ENCODE measurements at regions not wholly inside any gene's neighbourhood (a gene's known extent, or its start where the extent isn't known, plus 50 kb on each side); places are given as distances from the start of the nearest gene placed in this dataset.
"Not testable (repeated sequence)": the region's sequence is repeated elsewhere in the genome, so short reads cannot be mapped to it uniquely, and the experiment has no call there.

DNA sequence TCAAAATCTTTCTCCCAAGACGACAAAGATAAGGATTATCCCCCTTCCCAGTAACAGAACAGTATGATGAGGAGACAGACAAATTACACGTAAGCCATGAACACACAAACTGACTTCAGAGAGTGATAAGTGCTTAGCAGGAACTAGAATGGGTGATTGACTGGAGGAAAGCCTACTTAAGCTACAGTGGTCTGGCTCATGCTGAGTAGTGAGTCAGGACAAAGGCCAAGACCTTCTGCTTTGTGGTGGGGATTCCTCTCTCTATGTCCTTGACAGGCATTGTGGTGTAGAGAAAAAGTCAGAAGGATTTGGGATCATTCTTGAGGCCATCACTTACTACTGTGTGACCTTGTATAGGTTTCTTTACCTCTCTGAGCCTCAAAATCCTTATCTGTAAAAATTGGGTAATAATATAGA lies 381.9 kb upstream of the CCL2 start:
- no peaks in the 10 kb centered on the region for H3K4me1 ChIP-seq (ENCODE audit: control insufficient read depth, insufficient read depth, low read length, unreplicated experiment)
- H3K36me3 ChIP-seq (ENCODE audit: insufficient read depth, low read length) = no peaks in the 10 kb centered on the region
- no peaks in the 10 kb centered on the region for H3K79me2 ChIP-seq (ENCODE audit: control insufficient read depth, insufficient read depth, low read length, unreplicated experiment)
- no peak overlapping the region for H3K27ac ChIP-seq (ENCODE audit: low read depth, low read length)
- H3K27me3 ChIP-seq (ENCODE audit: insufficient read depth, low read length) = no peaks in the 10 kb centered on the region
- H3K4me3 ChIP-seq (ENCODE audit: low read depth, low read length) = no peak overlapping the region
- H2AFZ ChIP-seq (ENCODE audit: low read length, unreplicated experiment) = no peak overlapping the region

DNA sequence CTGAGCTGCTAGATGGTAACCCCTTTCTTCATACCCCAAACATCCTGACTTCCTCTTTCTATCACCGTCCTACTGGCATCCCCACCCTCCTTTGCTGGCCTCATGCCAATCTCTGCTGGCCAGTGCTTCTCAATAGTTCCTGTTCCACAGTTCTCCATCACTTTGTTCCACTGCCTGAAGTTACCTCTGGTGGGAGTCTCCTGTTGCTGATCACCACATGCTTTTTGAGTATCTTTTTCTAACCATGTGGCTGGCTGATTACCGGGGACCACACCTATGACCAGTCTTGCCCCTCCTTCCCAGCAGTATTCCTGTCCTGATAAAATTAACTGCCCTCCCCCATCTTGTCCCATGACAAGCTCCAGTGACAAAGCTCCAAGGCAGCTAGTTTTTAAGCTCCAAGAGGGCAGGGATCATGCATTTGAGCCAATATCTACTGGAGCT lies 380.4 kb upstream of the CCL2 start:
- no peaks in the 10 kb centered on the region for H3K27me3 ChIP-seq (ENCODE audit: insufficient read depth, low read length)
- no peak overlapping the region for H3K4me3 ChIP-seq (ENCODE audit: low read depth, low read length)
- H2AFZ ChIP-seq (ENCODE audit: low read length, unreplicated experiment) = no peak overlapping the region
- no peaks in the 10 kb centered on the region for H3K36me3 ChIP-seq (ENCODE audit: insufficient read depth, low read length)
- no peaks in the 10 kb centered on the region for H3K4me1 ChIP-seq (ENCODE audit: control insufficient read depth, insufficient read depth, low read length, unreplicated experiment)
- no peak overlapping the region for H3K27ac ChIP-seq (ENCODE audit: low read depth, low read length)
- no peaks in the 10 kb centered on the region for H3K79me2 ChIP-seq (ENCODE audit: control insufficient read depth, insufficient read depth, low read length, unreplicated experiment)

DNA sequence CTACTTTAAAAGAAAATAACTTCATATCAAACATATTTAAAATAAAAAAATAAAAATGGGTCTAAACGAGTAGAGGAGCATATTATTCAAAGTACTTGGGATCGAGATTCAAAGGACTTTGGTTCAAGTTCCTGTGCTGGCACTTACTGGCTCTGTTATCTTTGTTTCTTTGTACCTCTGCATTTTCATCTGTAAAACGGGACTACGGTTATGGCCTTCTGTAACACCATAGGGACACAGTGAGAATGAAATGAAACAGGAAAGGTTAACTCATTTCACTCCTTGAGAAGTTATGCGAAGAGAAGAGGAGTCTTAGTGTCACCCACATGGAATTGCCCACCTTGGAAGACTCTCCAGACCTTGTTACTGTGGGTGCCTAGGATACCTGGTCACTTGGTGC lies 379.1 kb upstream of the CCL2 start:
- no peaks in the 10 kb centered on the region for H3K36me3 ChIP-seq (ENCODE audit: insufficient read depth, low read length)
- H3K79me2 ChIP-seq (ENCODE audit: control insufficient read depth, insufficient read depth, low read length, unreplicated experiment) = no peaks in the 10 kb centered on the region
- H3K4me3 ChIP-seq (ENCODE audit: low read depth, low read length) = no peak overlapping the region
- no peaks in the 10 kb centered on the region for H3K4me1 ChIP-seq (ENCODE audit: control insufficient read depth, insufficient read depth, low read length, unreplicated experiment)
- H3K27ac ChIP-seq (ENCODE audit: low read depth, low read length) = no peak overlapping the region
- H3K27me3 ChIP-seq (ENCODE audit: insufficient read depth, low read length) = no peaks in the 10 kb centered on the region
- H2AFZ ChIP-seq (ENCODE audit: low read length, unreplicated experiment) = no peak overlapping the region

DNA sequence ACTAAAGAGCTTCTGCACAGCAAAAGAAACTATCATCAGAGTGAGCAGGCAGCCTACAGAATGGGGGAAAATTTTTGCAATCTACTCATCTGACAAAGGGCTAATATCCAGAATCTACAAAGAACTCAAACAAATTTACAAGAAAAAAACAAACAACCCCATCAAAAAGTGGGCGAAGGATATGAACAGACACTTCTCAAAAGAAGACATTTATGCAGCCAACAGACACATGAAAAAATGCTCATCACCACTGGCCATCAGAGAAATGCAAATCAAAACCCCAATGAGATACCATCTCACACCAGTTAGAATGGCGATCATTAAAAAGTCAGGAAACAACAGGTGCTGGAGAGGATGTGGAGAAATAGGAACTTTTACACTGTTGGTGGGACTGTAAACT lies 372.8 kb upstream of the CCL2 start:
- H2AFZ ChIP-seq (ENCODE audit: low read length, unreplicated experiment); H3K4me1 ChIP-seq (ENCODE audit: control insufficient read depth, insufficient read depth, low read length, unreplicated experiment); H3K36me3 ChIP-seq (ENCODE audit: insufficient read depth, low read length); H3K27ac ChIP-seq (ENCODE audit: low read depth, low read length); H3K4me3 ChIP-seq (ENCODE audit: low read depth, low read length); H3K79me2 ChIP-seq (ENCODE audit: control insufficient read depth, insufficient read depth, low read length, unreplicated experiment); H3K27me3 ChIP-seq (ENCODE audit: insufficient read depth, low read length): not testable (repeated sequence)

DNA sequence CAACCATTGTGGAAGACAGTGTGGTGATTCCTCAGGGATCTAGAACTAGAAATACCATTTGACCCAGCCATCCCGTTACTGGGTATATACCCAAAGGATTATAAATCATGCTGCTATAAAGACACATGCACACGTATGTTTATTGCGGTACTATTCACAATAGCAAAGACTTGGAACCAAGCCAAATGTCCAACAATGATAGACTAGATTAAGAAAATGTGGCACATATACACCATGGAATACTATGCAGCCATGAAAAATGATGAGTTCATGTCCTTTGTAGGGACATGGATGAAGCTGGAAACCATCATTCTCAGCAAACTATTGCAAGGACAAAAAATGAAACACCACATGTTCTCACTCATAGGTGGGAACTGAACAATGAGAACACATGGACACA lies 372.4 kb upstream of the CCL2 start:
- not testable (repeated sequence) for H3K27ac ChIP-seq (ENCODE audit: low read depth, low read length); H2AFZ ChIP-seq (ENCODE audit: low read length, unreplicated experiment); H3K4me1 ChIP-seq (ENCODE audit: control insufficient read depth, insufficient read depth, low read length, unreplicated experiment); H3K27me3 ChIP-seq (ENCODE audit: insufficient read depth, low read length); H3K4me3 ChIP-seq (ENCODE audit: low read depth, low read length); H3K79me2 ChIP-seq (ENCODE audit: control insufficient read depth, insufficient read depth, low read length, unreplicated experiment); H3K36me3 ChIP-seq (ENCODE audit: insufficient read depth, low read length)

DNA sequence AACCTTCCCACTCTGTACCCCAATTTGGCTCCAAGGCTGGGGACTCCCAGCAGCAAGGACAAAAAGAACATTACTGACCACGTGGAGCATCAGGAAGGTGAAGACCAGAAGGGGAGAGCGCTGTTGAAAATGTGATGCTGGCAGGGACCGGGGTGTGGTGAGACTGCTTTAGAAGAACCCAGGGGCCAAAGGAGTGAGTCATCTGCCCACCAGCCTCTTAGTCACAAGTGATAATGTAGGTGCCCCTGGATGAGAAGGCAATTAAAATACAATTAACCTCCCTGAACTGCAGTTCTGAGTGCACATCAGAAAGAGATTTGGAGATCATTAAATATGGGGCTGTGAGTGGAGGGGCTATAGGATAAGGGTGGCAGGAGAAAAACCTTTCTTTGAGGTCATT lies 366.6 kb upstream of the CCL2 start:
- no peaks in the 10 kb centered on the region for H3K79me2 ChIP-seq (ENCODE audit: control insufficient read depth, insufficient read depth, low read length, unreplicated experiment)
- no peak overlapping the region for H3K27ac ChIP-seq (ENCODE audit: low read depth, low read length)
- no peak overlapping the region for H3K4me3 ChIP-seq (ENCODE audit: low read depth, low read length)
- no peaks in the 10 kb centered on the region for H3K27me3 ChIP-seq (ENCODE audit: insufficient read depth, low read length)
- H2AFZ ChIP-seq (ENCODE audit: low read length, unreplicated experiment) = no peak overlapping the region
- no peaks in the 10 kb centered on the region for H3K4me1 ChIP-seq (ENCODE audit: control insufficient read depth, insufficient read depth, low read length, unreplicated experiment)
- no peaks in the 10 kb centered on the region for H3K36me3 ChIP-seq (ENCODE audit: insufficient read depth, low read length)

DNA sequence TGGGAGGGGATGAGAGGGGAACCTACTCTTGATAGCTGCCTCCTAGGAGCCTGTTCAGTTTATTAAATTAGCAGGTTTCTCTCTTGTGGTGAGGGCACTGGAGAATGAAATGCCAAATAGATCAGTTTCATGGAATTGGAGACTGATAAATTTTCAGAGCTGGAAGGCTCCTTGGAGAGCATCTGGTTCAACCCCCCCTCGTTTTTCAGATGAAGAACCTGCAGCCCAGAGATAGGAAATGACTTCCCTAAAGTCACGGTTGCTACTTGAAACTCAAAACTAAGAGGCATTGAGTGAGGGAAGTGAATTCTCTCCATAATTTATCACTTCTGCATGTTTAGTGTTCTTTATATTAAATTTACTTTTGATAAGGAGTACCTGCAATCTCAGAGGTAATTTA lies 366.0 kb upstream of the CCL2 start:
- H3K36me3 ChIP-seq (ENCODE audit: insufficient read depth, low read length) = no peaks in the 10 kb centered on the region
- H3K4me1 ChIP-seq (ENCODE audit: control insufficient read depth, insufficient read depth, low read length, unreplicated experiment) = no peaks in the 10 kb centered on the region
- H2AFZ ChIP-seq (ENCODE audit: low read length, unreplicated experiment) = no peak overlapping the region
- H3K27ac ChIP-seq (ENCODE audit: low read depth, low read length) = no peak overlapping the region
- no peaks in the 10 kb centered on the region for H3K79me2 ChIP-seq (ENCODE audit: control insufficient read depth, insufficient read depth, low read length, unreplicated experiment)
- no peaks in the 10 kb centered on the region for H3K27me3 ChIP-seq (ENCODE audit: insufficient read depth, low read length)
- H3K4me3 ChIP-seq (ENCODE audit: low read depth, low read length) = no peak overlapping the region

DNA sequence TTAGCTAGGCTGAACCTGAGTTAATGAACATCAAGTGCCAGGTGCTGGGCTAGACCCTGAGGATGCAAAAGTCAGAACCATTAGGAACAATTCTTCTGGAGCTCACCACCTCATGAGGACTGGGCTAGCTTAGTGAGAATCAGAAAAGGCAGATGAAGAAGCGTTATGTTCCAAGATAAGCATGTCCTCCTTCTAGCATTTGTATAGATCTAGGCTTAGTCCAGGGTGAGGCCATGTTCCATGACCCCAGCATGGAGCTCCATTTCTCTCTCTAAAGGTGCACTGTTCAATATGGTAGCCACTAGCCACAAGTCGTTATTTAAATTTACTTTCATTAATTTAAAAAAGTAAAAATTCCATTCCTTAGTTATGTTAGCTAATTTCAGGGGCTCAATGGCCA lies 365.3 kb upstream of the CCL2 start:
- Histone ChIP-seq H3K27ac (ENCODE audit: low read depth, low read length) (no peak overlapping the region), H3K79me2 (ENCODE audit: control insufficient read depth, insufficient read depth, low read length, unreplicated experiment) (no peaks in the 10 kb centered on the region), H2AFZ (ENCODE audit: low read length, unreplicated experiment) (no peak overlapping the region), H3K36me3 (ENCODE audit: insufficient read depth, low read length) (no peaks in the 10 kb centered on the region), H3K4me3 (ENCODE audit: low read depth, low read length) (no peak overlapping the region), H3K27me3 (ENCODE audit: insufficient read depth, low read length) (no peaks in the 10 kb centered on the region), H3K4me1 (ENCODE audit: control insufficient read depth, insufficient read depth, low read length, unreplicated experiment) (no peaks in the 10 kb centered on the region)

DNA sequence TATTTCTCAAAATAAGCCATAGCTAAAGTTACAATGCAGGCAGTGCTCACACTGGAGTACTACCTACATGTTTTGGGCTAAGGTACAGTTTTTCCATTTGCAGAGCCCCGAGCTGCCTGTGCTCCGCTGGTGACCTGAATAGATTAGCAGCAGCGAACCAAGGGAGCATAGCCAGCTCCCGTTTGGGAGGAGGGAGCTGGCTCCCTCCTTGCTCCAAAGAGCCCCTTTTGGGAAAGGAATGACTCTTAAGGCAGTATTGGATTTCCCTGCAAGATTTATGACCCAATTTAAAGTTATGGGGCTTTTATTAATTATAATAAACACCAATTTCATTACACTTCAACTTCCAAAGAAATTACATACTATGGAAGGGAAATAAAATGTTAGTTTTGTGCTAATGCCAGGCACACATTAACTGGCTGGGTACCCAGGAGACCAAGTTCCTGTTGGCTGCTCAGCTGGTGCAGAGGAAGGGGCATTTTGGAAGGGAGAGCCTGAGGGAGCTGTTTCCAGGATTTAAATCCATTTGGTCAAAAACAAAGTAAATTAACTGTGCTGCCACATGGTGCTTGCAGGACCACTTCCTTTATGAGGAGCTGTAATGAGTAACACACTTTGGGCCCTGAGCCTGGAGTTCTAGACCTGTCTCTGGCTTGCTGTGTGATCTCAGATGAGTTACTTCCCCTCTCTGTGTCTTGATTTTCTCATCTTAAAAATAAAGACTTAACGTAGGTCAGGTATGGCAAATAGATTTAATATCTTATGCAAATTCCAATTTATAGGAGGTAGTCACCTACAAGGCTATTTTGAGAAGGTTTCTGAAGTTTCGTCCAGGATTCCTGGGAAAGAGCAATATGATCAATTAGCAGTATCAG lies 362.1 kb upstream of the CCL2 start:
- Histone ChIP-seq H3K36me3 (ENCODE audit: insufficient read depth, low read length) (no peaks in the 10 kb centered on the region), H3K4me3 (ENCODE audit: low read depth, low read length) (no peak overlapping the region), H2AFZ (ENCODE audit: low read length, unreplicated experiment) (no peak overlapping the region), H3K27me3 (ENCODE audit: insufficient read depth, low read length) (no peaks in the 10 kb centered on the region), H3K79me2 (ENCODE audit: control insufficient read depth, insufficient read depth, low read length, unreplicated experiment) (no peaks in the 10 kb centered on the region), H3K4me1 (ENCODE audit: control insufficient read depth, insufficient read depth, low read length, unreplicated experiment) (no peaks in the 10 kb centered on the region), H3K27ac (ENCODE audit: low read depth, low read length) (no peak overlapping the region)

DNA sequence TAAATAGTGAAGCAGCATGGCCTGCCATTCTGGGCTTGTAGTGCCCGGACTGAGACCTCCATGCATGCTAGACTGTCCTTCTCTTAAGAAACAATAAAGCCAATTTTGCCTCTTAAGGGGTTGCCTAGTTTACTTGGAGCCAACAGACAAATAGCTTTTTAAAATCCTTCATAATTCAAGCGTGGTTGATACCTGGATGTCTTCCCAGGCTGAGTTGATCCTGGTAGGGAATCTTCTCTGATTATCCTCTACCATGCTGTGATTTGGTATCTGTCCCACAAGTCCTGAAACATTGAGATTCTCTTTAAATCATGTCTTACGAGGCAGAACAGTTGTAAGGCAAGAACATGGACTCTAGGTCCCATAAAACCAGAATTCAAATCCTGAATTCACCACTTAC lies 359.6 kb upstream of the CCL2 start:
- Histone ChIP-seq H3K36me3 (ENCODE audit: insufficient read depth, low read length) (no peaks in the 10 kb centered on the region), H2AFZ (ENCODE audit: low read length, unreplicated experiment) (no peak overlapping the region), H3K79me2 (ENCODE audit: control insufficient read depth, insufficient read depth, low read length, unreplicated experiment) (no peaks in the 10 kb centered on the region), H3K27me3 (ENCODE audit: insufficient read depth, low read length) (no peaks in the 10 kb centered on the region), H3K4me3 (ENCODE audit: low read depth, low read length) (no peak overlapping the region), H3K4me1 (ENCODE audit: control insufficient read depth, insufficient read depth, low read length, unreplicated experiment) (no peaks in the 10 kb centered on the region), H3K27ac (ENCODE audit: low read depth, low read length) (no peak overlapping the region)

DNA sequence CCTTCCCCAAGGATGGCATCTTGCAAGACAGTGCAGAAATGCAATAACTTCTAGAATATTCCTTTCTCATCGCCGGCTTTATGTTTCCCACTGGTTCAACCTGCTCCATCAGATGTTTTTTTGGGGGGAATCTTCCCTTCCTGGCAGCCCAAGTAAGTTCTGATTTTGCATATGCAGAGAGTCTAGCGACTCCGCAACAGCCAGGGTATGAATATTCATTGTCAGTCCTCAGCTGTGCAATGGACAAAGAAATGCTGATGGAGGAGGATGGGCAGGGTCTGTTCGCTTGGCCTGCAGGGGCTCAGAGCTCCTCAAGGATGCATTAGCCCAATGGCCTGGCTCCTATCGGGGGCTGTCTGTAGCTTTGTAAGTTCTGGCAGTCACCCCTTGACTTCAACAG lies 358.8 kb upstream of the CCL2 start:
- Histone ChIP-seq H3K4me3 (ENCODE audit: low read depth, low read length) (no peak overlapping the region), H3K4me1 (ENCODE audit: control insufficient read depth, insufficient read depth, low read length, unreplicated experiment) (no peaks in the 10 kb centered on the region), H3K27me3 (ENCODE audit: insufficient read depth, low read length) (no peaks in the 10 kb centered on the region), H3K36me3 (ENCODE audit: insufficient read depth, low read length) (no peaks in the 10 kb centered on the region), H3K79me2 (ENCODE audit: control insufficient read depth, insufficient read depth, low read length, unreplicated experiment) (no peaks in the 10 kb centered on the region), H3K27ac (ENCODE audit: low read depth, low read length) (no peak overlapping the region), H2AFZ (ENCODE audit: low read length, unreplicated experiment) (no peak overlapping the region)
